GM21423 (cell line): ENCODE measurements at regions not wholly inside any gene's neighbourhood (a gene's known extent, or its start where the extent isn't known, plus 50 kb on each side); places are given as distances from the start of the nearest gene placed in this dataset.
"Not testable (repeated sequence)": the region's sequence is repeated elsewhere in the genome, so short reads cannot be mapped to it uniquely, and the experiment has no call there.

Experiments used
- ATAC-seq: cut with Tn5 transposase; IDR thresholded peaks from one replicate; pipeline ENCODE4 v1.9.1; 2021; ENCODE audit warnings: mild to moderate bottlenecking, moderate library complexity; ENCODE audit not compliant: unreplicated experiment

DNA sequence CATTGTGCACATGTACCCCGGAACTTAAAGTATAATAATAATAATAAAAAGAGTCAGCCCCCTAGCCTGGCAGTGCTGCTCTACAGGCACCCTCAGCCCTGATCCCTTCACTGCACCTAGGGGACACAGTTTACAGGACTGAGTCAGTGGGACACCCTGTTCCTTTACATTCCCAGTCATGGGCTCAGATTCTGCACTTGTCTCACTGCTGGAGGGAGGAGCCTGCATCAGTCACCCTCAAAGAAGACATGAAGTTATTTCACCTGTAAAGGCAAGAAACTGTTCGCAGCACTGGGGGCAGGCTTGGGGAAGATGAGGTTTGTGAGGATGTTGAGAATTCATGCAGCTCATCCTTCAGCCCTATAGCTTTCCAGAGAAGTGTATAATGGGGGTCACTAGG lies 50.7 kb upstream of the VPREB1 start:
- no peak for ATAC-seq

DNA sequence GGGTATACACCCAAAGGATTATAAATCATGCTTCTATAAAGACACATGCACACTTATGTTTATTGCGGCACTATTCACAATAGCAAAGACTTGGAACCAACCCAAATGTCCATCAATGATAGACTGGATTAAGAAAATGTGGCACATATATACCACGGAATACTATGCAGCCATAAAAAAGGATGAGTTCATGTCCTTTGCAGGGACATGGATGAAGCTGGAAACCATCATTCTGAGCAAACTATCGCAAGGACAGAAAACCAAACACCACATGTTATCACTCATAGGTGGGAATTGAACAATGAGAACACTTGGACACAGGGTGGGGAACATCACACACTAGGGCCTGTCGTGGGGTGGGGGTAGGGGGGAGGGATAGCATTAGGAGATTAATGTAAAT lies 51.1 kb upstream of the VPREB1 start:
- not testable (repeated sequence) for ATAC-seq

DNA sequence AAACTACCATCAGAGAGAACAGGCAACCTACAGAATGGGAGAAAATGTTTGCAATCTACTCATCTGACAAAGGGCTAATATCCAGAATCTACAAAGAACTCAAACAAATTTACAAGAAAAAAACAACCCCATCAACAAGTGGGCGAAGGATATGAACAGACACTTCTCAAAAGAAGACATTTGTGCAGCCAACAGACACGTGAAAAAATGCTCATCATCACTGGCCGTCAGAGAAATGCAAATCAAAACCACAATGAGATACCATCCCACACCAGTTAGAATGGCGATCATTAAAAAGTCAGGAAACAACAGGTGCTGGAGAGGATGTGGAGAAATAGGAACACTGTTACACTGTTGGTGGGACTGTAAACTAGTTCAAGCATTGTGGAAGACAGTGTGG lies 51.6 kb upstream of the VPREB1 start:
- not testable (repeated sequence) for ATAC-seq

DNA sequence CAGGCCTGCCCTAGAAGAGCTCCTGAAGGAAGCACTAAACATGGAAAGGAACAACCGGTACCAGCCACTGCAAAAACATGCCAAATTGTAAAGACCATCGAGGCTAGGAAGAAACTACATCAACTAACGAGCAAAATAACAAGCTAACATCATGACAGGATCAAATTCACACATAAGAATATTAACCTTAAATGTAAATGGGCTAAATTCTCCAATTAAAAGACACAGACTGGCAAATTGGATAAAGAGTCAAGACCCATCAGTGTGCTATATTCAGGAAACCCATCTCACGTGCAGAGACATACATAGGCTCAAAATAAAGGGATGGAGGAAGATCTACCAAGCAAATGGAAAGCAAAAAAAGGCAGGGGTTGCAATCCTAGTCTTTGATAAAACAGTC lies 54.8 kb upstream of the VPREB1 start:
- not testable (repeated sequence) for ATAC-seq

DNA sequence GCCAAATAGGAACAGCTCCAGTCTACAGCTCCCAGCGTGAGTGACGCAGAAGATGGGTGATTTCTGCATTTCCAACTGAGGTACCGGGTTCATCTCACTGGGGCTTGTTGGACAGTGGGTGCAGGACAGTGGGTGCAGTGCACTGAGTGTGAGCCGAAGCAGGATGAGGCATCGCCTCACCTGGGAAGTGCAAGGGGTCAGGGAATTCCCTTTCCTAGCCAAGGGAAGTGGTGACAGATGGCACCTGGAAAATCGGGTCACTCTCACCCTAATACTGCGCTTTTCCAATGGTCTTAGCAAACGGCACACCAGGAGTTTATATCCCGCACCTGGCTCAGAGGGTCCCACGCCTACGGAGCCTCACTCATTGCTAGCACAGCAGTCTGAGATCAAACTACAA lies 56.7 kb upstream of the VPREB1 start:
- not testable (repeated sequence) for ATAC-seq

DNA sequence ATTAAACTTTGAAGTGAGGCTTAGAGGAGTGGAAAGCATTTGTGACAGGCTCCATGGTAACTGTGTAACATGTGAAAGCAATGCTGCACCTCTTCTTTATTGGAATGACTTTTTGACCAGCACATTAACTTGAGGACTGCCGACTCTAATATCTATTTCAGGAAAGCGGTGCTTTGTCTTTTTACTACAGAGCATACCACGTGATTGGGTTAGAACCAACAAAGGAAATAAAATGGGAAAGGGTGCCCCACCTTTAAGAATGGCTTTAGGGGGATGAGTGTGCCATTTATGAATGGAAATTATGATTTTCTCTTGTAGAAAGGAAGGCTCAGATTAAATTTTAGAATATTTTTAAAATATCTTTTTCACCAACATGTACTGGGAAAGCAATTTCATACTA lies 57.3 kb upstream of the VPREB1 start:
- ATAC-seq: no peak

DNA sequence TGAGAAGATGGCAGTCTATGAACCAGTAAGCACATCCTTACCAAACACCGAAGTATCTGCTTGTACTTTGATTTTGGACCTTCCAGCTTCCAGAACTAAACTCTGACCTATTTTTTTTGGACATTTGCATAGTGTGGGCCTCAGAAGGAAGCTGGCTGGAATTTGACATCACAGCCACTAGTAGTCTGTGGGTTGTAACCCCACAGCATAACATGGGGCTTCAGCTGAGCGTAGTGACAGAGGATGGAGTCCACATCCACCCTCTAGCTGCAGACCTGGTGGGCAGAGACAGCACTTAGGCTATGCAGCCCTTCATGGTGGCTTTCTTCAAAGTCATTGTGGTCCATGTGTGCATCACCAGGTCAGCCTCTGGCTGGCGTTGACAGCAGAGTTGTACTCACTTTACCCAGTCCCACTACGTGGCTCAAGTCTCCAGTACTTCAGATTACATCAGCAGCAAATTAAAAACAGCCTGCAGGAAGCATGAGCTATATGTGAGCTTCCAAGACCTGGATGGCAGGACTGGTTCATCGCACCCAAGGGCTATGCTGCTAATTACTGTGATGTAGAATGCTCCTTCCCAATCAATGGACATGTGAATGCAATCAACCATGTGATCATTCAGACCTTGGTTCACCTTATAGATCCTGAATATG lies 58.6 kb upstream of the VPREB1 start:
- no peak for ATAC-seq

DNA sequence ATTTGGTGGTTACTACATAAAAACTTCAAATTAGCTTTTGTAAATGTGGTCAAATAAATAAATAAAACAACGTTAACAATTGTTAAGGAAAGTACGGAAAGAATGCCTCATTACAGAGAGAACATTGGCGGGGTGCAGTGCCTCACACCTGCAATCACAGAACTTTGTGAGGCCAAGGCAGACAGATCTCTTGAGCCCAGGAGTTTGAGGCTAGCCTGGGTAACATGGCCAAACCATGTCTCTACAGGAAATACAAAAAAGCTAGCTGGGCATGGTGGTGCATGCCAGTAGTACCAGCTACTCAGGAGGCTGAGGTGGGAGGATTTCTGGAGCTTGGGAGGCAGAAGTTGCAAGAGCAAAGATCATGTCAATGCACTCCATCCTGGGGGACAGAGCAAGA lies 59.4 kb upstream of the VPREB1 start:
- ATAC-seq: no peak

DNA sequence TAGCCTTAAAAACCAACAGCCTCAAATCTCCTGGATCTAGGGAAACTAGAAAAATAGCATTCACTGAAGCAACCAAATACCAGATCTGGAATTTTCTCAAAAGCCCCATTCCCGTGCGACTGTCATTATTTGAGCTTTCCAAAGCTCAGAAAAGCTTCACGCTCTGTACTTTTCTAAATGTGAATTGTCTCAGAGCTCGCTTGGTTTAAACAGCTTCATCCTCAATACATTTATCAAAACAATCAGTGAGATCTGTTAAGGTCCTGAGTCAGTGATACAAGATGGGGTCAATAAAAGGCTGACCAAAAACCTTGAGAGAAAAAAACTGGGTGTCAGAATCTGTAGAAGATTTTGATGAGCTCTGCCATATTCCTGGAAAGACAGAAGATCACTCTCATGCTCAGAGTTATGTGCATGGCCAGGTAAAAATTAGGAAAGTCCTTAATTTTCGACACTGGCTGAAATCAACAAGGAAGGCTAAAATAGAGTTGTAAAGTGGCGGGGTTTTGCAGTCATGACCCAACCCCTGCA lies 60.2 kb upstream of the VPREB1 start:
- no peak for ATAC-seq

DNA sequence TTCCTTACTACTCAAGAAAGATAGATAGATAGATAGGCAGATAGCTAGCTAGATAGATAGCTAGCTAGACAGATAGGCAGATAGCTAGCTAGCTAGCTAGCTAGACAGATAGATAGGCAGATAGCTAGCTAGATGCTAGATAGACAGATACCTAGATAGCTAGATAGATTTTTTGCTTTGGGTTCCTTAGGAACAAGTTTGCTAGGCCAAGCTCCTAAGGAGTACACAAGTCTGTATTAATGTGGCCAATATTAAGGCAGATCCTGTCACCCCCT lies 61.7 kb upstream of the VPREB1 start:
- no peak for ATAC-seq

DNA sequence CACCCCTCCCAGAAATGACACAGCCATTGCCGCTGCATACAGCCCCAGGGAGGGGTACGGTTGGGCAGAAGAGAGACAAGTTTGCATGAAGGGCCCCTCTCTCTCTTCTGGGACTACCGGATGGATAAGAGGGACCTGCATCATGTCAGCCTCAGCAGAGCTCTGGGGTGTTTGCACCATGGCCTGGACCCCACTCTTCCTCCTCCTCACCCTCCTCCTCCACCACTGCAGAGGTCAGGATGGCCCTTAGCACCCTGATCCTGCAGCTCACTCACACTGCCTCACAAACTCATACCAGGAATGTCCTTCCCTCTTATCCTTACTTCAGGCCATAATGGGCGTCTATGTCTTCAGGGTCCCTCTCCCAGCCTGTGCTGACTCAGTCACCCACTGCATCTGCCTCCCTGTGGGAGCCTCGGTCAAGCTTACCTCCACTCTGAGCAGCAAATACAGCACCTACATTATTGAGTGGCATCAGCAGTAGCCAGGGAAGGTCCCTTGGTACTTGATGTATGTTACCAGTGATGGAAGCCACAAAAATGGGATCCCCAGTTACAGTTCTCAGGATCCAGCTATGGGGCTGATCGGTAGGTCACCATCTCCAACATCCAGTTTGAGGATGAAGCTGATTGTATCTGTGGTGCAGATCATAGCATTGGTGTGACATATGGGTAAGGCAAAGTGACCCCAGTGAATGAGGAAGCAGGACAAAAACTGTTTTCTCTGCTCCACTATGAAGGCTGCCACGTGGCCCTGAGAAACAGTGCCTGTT lies 62.2 kb upstream of the VPREB1 start:
- no peak for ATAC-seq

DNA sequence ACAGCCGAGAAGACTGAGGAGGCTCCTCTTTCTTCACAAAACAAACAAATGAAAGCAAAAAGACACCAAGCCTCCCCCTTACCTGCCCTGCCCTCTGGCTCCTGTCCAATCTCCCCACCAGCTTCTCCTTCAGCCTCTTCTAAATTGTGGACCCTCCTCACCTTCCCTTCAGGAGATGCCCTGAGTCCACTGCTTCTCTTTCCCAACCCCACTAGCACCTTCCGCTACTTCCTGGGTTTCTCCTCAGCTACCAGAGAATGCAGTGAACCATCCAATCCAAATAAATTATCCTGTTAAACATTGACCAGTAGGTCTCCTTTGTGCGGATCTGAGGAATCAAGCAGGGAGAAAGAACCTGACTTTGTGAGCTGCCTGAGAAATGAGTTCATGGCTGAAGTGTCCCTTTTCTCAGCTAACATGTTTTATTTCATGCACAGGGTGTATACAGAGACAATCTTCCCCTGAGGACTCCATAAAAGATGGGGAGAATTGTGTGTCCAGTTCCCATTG lies 63.2 kb upstream of the VPREB1 start:
- no peak for ATAC-seq

DNA sequence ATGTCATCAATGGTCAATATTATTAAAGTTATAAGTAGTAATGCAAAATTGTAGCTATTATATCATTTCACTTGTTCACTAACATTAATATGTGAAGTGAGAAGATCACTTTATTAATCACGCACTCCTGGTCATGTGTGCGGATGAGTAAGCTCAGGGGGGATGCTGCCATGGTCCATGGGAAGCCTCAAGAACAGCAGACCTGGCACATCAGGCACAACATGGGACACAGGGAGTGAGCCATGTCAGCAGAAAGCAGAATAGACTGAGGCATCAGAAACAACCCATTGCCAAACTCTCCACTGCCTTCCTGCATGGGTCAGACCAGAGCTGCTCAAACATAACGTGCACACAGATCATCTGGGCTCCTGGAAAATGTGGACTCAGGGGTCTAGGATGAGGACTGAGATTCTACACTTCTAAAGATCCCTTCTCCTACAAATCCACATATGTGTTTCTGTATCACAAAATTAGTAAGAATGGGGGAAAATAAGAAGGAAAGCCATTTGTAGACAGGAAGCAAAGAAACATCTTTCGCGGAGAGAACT lies 63.8 kb upstream of the VPREB1 start:
- no peak for ATAC-seq

DNA sequence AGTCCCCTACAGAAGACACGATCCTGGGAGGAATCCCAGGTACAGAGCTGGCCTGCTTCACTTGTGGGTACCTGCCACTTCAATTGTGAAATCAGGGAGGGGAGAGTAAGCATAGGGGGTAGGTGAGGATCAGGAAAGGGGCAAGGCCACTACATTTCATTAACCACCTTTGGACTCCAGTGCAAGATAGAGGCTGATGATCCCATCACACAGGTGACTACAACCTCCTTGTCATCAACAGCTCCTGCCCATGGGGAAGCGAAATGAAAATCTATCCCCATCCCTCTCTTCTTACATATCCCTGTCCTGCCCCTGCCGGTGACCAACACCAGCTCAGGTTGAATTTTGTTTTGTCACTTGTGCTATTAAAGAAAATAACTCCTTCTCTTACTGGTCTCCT lies 64.7 kb upstream of the VPREB1 start:
- no peak for ATAC-seq

DNA sequence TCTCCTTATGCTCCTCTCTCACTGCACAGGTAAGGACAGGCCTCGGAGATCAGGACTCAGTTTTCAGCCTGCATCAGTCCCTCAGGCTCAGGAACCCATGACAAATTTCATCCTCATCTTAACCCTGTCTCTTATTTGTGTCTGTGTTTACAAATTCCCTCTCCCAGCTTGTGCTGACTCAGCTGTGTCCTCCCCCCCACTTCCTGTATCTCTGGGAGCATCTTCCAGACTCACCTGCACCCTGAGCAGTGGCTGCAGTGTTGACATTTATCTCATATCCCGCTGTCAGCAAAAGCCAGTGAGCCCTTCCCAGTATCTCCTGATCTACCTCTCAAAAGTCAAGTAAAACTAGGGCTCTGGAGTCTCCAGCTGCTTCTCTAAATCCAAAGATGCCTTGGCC lies 65.6 kb upstream of the VPREB1 start:
- ATAC-seq: no peak

DNA sequence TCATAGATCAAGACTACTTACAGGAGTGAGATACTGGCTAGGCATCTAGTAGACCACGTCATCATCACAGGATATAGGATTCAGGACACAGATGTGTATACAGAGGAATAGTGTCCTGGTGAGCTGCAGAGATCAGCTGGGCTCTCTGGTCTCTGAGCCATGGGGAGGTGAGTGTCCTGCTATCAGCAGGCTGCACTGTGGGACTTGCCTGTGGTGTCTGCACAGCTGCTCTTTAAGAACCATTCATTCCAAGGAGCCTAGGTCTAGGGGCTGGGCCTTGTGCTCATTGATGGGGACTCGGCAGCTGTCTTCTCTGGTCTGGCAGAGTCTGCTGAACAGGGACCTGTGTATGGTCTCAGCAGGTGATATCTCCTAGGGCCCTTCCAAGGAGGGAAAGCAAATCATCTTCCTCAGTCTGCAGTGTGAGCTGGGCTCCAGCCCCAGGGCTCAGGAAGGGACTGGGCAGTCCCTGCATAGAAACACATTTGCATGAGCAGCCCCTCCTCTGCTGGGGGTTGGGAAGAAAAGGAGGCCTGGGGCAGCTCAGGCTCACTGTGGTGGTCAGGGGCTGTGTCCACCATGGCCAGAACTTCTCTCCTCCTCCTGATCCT lies 66.1 kb upstream of the VPREB1 start:
- no peak for ATAC-seq

DNA sequence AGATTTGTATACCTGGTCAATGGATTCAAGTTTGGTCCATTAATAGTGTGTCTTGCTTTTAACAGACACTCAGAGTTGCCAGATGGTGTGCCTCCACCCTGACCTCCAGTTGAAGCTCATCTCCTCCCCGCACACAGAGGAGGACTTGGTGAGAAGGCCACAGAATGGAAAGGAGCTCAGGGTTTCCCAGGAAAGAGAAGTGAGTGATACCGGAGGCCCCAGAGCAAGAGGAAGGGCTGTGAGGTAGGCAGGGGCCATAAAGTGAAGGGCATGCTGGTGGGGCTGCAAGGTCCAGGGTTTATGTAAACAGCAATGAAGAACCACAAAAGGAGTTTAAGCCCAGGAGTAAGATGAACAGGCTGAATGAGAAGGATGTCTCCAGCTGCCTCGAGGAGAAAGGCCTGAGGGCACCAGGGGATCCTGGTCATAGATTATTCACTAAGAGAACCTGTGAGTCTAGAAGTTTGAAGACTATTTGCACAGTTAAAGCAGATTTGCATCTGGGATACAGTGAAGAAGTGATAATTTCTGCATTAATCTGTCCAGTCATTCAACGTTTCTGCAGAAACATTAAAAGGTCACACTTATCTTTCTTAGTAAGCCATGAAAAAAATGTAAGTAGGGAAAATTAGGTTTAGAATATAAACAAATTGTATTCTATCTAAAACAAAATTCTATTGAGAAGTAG lies 67.5 kb upstream of the VPREB1 start:
- ATAC-seq: no peak

DNA sequence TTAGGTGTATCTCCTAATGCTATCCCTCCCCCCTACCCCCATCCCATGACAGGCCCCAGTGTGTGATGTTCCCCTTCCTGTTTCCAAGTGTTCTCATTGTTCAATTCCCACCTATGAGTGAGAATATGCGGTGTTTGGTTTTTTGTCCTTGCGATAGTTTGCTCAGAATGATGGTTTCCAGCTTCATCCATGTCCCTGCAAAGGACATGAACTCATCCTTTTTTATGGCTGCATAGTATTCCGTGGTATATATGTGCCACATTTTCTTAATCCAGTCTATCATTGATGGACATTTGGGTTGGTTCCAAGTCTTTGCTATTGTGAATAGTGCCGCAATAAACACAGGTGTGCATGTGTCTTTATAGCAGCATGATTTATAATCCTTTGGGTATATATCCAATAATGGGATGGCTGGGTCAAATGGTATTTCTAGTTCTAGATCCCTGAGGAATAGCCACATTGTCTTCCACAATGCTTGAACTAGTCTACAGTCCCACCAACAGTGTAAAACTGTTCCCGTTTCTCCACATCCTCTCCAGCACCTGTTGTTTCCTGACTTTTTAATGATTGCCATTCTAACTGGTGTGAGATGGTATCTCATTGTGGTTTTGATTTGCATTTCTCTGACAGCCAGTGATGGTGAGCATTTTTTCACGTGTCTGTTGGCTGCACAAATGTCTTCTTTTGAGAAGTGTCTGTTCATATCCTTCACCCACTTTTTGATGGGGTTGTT lies 71.5 kb upstream of the VPREB1 start:
- ATAC-seq: not testable (repeated sequence)

DNA sequence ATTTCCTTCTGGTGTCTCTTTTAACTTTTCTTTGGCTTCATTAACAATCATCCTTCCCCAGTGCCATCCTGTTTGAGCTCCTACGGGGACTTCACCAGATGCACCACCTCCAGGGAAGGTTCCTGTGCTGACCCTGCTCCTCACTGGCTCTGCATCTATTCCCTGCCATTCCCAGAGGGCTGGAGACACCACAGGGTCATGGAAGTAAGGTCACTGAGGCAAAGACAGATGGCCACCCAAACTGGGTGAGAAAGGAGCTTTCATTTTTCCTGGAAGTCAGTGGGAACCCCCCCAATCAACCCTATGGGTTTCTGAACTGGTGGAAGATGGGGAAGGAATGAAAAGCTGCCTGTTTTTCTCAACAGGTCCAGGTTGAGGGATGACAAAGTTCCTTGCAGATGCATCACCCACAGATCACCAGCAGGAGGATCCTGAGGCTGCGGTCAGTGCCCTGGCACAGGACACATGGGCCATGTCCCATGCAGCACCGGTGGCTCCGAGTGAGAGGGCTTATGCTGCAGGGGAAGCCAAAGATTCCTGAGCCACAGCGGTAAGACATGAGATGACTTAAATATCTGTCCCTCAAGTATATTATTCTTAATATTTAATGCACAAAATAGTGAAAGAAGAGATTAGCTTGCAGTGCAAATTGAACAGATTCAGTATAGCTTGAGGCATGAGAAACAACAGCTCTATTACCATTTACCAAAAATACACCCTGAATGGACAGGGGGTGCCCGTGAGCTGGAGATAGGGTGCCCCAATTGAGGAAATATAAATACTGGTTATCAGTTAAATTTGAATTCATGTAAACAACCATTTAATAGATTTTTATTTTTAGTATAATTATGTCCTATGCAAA lies 73.0 kb upstream of the VPREB1 start:
- ATAC-seq: no peak

DNA sequence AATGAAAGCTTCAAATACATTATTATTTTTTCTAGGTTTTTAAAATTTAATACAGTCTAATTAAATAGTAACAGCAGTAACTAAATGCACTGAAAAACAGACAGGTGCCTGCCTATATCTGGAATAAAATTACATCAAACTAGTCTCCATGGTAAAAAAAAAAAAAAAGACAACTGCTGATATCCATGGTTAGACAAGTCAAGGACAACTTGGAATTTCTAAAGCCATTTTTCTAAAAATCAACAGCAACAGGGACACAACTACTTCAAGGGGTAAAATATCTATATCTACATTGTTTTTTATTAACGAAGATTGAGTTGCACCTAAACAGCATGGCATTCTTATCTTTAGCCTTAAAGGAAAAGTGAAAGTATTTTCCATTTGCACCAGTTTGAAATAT lies 74.7 kb upstream of the VPREB1 start:
- no peak for ATAC-seq
